ENCODE measurements at regions not wholly inside any gene's neighbourhood (a gene's known extent, or its start where the extent isn't known, plus 50 kb on each side); places are given as distances from the start of the nearest gene placed in this dataset.

DNA sequence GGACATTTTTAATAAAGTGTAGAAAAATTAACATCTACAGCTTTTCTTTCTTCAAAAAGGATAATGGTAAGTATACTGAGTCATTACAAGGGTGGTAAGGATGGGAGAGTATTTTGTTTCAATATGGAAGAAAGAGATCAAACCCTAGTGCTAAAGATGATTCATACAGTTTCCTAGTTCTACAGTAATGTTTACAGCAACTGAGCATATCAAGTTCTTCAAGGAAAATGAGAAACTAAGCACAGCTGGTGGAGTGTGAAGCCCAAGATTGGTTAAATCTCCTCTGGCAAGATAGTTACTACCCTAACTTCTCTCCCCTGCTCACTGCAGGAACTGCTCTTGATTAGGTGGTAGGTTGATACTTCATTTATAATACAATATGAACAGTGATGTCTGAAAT is 467.5 kb downstream of the XIRP2 start:
- no peak for TF ChIP-seq TCF7L2 (IDR thresholded peaks at IDR 0.05; ENCODE audit: low read depth, low read length)
- no peak for DNase-seq (ENCODE audit: low read depth, low spot score)
- Histone ChIP-seq H3K4me3 (ENCODE audit: low read depth in 2 of 2, low read length in 2 of 2) (no peak overlapping the region), H3K27ac (ENCODE audit: low read length) (no peak overlapping the region), H3K9me3 (ENCODE audit: control insufficient read depth, insufficient read depth, low read depth, low read length) (no peaks in the 10 kb centered on the region), H3K36me3 (ENCODE audit: control insufficient read depth, insufficient read depth, low read length) (no peaks in the 10 kb centered on the region), H3K27me3 (ENCODE audit: control insufficient read depth, insufficient read depth, low read length) (no peaks in the 10 kb centered on the region), H3K4me1 (ENCODE audit: control insufficient read depth, insufficient read depth, low read length) (no peaks in the 10 kb centered on the region)
- no peak for ATAC-seq
- no TSS peak for BruUV-seq (replicated peaks)
- intact Hi-C loops (cut with micrococcal nuclease; ENCODE audit: unreplicated experiment), result no loop called here
- CTCF ChIA-PET, result no interaction called here
- in situ Hi-C loops (cut with HindIII; ENCODE audit: low pct_unique_long_range_greater_than_20kb, low sequenced_read_pairs), result no loop called here
- POLR2A ChIA-PET, result no interaction called here

DNA sequence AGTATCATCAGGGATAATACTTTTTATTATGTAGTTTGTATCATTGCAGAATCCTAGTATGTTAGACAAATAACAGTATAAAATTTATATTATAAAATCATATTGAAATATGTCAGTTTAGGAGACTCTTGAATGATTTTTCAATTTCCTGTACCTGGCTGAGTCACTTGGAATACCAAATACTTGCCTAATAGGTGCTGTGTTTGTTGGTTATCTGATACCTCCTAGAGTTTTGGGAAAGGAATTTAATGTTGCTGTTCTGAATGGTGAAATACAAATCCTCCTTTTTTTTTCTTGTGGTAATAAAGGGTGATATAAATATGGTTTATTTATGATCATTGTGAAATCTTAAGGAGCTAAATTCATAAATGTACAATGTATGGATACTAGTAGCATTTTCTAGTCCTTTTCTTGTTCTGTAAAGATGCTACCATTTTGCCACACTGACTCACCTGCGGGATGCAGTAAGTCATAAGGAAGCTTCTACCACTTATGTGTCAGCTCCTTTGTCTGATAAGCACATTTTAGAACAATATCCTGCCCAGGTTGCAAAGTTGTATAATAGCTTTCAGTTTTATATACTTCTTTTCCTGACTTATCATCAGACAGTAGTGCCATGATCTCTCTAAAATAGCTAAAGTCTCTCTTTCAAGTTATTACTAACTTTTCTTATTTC is 465.5 kb downstream of the XIRP2 start:
- ChIA-PET POLR2A (interaction anchor here (0.5 kb wide), 1 partner anchor 911 kb away, joined by 7 read pairs; no protein-coding TSS in a partner anchor), CTCF (no interaction called here)
- no peak for DNase-seq (ENCODE audit: low read depth, low spot score)
- in situ Hi-C loops (cut with HindIII; ENCODE audit: low pct_unique_long_range_greater_than_20kb, low sequenced_read_pairs), result no loop called here
- Histone ChIP-seq H3K36me3 (ENCODE audit: control insufficient read depth, insufficient read depth, low read length) (no peaks in the 10 kb centered on the region), H3K27ac (ENCODE audit: low read length) (no peak overlapping the region), H3K4me3 (ENCODE audit: low read depth in 2 of 2, low read length in 2 of 2) (no peak overlapping the region), H3K9me3 (ENCODE audit: control insufficient read depth, insufficient read depth, low read depth, low read length) (no peaks in the 10 kb centered on the region), H3K4me1 (ENCODE audit: control insufficient read depth, insufficient read depth, low read length) (no peaks in the 10 kb centered on the region), H3K27me3 (ENCODE audit: control insufficient read depth, insufficient read depth, low read length) (no peaks in the 10 kb centered on the region)
- TF ChIP-seq TCF7L2 (IDR thresholded peaks at IDR 0.05; ENCODE audit: low read depth, low read length), result no peak
- TF ChIP-seq, protein P1, sequence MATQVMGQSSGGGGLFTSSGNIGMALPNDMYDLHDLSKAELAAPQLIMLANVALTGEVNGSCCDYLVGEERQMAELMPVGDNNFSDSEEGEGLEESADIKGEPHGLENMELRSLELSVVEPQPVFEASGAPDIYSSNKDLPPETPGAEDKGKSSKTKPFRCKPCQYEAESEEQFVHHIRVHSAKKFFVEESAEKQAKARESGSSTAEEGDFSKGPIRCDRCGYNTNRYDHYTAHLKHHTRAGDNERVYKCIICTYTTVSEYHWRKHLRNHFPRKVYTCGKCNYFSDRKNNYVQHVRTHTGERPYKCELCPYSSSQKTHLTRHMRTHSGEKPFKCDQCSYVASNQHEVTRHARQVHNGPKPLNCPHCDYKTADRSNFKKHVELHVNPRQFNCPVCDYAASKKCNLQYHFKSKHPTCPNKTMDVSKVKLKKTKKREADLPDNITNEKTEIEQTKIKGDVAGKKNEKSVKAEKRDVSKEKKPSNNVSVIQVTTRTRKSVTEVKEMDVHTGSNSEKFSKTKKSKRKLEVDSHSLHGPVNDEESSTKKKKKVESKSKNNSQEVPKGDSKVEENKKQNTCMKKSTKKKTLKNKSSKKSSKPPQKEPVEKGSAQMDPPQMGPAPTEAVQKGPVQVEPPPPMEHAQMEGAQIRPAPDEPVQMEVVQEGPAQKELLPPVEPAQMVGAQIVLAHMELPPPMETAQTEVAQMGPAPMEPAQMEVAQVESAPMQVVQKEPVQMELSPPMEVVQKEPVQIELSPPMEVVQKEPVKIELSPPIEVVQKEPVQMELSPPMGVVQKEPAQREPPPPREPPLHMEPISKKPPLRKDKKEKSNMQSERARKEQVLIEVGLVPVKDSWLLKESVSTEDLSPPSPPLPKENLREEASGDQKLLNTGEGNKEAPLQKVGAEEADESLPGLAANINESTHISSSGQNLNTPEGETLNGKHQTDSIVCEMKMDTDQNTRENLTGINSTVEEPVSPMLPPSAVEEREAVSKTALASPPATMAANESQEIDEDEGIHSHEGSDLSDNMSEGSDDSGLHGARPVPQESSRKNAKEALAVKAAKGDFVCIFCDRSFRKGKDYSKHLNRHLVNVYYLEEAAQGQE (IDR thresholded peaks at IDR 0.05; ENCODE audit: insufficient read depth in 1 of 2, low read depth in 2 of 2, low read length in 1 of 2), result no peak
- TF ChIP-seq SIN3A (IDR thresholded peaks at IDR 0.05; ENCODE audit: borderline replicate concordance, insufficient read depth, low read depth, low read length), result no peak
- TF ChIP-seq, protein P2, sequence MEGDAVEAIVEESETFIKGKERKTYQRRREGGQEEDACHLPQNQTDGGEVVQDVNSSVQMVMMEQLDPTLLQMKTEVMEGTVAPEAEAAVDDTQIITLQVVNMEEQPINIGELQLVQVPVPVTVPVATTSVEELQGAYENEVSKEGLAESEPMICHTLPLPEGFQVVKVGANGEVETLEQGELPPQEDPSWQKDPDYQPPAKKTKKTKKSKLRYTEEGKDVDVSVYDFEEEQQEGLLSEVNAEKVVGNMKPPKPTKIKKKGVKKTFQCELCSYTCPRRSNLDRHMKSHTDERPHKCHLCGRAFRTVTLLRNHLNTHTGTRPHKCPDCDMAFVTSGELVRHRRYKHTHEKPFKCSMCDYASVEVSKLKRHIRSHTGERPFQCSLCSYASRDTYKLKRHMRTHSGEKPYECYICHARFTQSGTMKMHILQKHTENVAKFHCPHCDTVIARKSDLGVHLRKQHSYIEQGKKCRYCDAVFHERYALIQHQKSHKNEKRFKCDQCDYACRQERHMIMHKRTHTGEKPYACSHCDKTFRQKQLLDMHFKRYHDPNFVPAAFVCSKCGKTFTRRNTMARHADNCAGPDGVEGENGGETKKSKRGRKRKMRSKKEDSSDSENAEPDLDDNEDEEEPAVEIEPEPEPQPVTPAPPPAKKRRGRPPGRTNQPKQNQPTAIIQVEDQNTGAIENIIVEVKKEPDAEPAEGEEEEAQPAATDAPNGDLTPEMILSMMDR (IDR thresholded peaks at IDR 0.05), result no peak
- no peak for TF ChIP-seq POLR2AphosphoS5 (IDR thresholded peaks at IDR 0.05; ENCODE audit: low read depth, low read length)
- BruUV-seq (replicated peaks), result no TSS peak
- no peak for ATAC-seq
- intact Hi-C loops (cut with micrococcal nuclease; ENCODE audit: unreplicated experiment), result no loop called here

DNA sequence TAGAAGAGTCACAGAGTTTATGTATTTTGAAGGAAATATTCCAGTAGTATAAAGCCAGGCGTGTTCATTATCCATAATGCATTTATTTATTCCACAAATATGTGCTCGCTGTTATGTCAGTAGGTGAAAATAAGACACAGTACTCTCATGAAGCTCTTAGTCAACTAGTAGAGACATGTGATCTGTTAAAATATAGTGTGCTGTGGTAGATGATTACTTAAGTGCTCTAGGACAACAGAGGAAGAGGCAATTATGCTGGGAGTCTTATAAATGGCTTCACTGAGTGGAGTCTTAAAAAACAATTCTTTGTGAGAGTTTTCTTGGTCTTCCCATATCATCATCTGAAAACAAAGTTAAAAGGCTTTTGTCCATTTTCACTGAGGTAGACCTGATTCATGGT is 457.3 kb downstream of the XIRP2 start:
- DNase-seq (ENCODE audit: low read depth, low spot score) (no peak), ATAC-seq (no peak)
- H3K27ac ChIP-seq (ENCODE audit: low read length), result no peak overlapping the region
- no peak overlapping the region for H3K4me3 ChIP-seq (ENCODE audit: low read depth in 2 of 2, low read length in 2 of 2)
- H3K36me3 ChIP-seq (ENCODE audit: control insufficient read depth, insufficient read depth, low read length), result no peaks in the 10 kb centered on the region
- H3K27me3 ChIP-seq (ENCODE audit: control insufficient read depth, insufficient read depth, low read length), result no peaks in the 10 kb centered on the region
- BruUV-seq (replicated peaks), result no TSS peak
- POLR2A ChIA-PET, result no interaction called here
- intact Hi-C loops (cut with micrococcal nuclease; ENCODE audit: unreplicated experiment) (no loop called here), in situ Hi-C loops (cut with HindIII; ENCODE audit: low pct_unique_long_range_greater_than_20kb, low sequenced_read_pairs) (no loop called here)
- TF ChIP-seq POLR2AphosphoS5 (IDR thresholded peaks at IDR 0.05; ENCODE audit: low read depth, low read length), result no peak
- TF ChIP-seq SIN3A (IDR thresholded peaks at IDR 0.05; ENCODE audit: borderline replicate concordance, insufficient read depth, low read depth, low read length), result no peak
- TF ChIP-seq, protein P1 (IDR thresholded peaks at IDR 0.05; ENCODE audit: insufficient read depth in 1 of 2, low read depth in 2 of 2, low read length in 1 of 2), result no peak
- no peak for TF ChIP-seq TCF7L2 (IDR thresholded peaks at IDR 0.05; ENCODE audit: low read depth, low read length)
- TF ChIP-seq, protein P2 (IDR thresholded peaks at IDR 0.05), result no peak
- no peaks in the 10 kb centered on the region for H3K4me1 ChIP-seq (ENCODE audit: control insufficient read depth, insufficient read depth, low read length)
- H3K9me3 ChIP-seq (ENCODE audit: control insufficient read depth, insufficient read depth, low read depth, low read length), result no peaks in the 10 kb centered on the region
- CTCF ChIA-PET, result no interaction called here
